GM23338 (cell line): ENCODE measurements at regions not wholly inside any gene's neighbourhood (a gene's known extent, or its start where the extent isn't known, plus 50 kb on each side); places are given as distances from the start of the nearest gene placed in this dataset.

Experiments
- ATAC-seq: fragments of 200-7000 bp; cut with Tn5 transposase; 3 replicates; pipeline ENCODE4 v1.9.1; 2020
- DNase-seq: peaks from one replicate; pipeline ENCODE4 v3.0.0-alpha.2; 2015; ENCODE audit warnings: low spot score
- H2AFZ ChIP-seq: fragments of 200-600 bp; sonication (generic); 2 replicates; pipeline ENCODE4 v1.8.0; 2016; ENCODE audit warnings: antibody characterized with exemption, mild to moderate bottlenecking, moderate library complexity
- H3F3A ChIP-seq: fragments of 200-600 bp; sonication (generic); replicated peaks from 2 replicates; pipeline ENCODE4 v1.8.0; 2017; ENCODE audit warnings: antibody characterized with exemption, mixed run types, low read depth
- H3K27ac ChIP-seq: fragments of 200-600 bp; sonication (generic); 2 replicates; pipeline ENCODE4 v1.6.1; 2016; ENCODE audit warnings: low read depth
- H3K27me3 ChIP-seq: fragments of 200-600 bp; sonication (generic); 2 replicates; pipeline ENCODE4 v1.8.0; 2016; ENCODE audit warnings: mild to moderate bottlenecking, mixed run types, moderate library complexity; ENCODE audit not compliant: insufficient read depth
- H3K36me3 ChIP-seq: fragments of 200-600 bp; sonication (generic); 2 replicates; pipeline ENCODE4 v1.8.0; 2016; ENCODE audit warnings: mild to moderate bottlenecking; ENCODE audit not compliant: insufficient read depth
- H3K4me1 ChIP-seq: fragments of 200-600 bp; sonication (generic); 2 replicates; pipeline ENCODE4 v1.8.0; 2016; ENCODE audit warnings: mild to moderate bottlenecking, moderate library complexity; ENCODE audit not compliant: insufficient read depth
- H3K4me2 ChIP-seq: fragments of 200-600 bp; sonication (generic); 2 replicates; pipeline ENCODE4 v1.7.1; 2017; ENCODE audit warnings: mixed run types
- H3K4me3 ChIP-seq: fragments of 200-600 bp; sonication (generic); 2 replicates; pipeline ENCODE4 v1.6.1; 2016; ENCODE audit warnings: mixed run types
- H3K79me2 ChIP-seq: fragments of 200-600 bp; sonication (generic); replicated peaks from 2 replicates; pipeline ENCODE4 v1.8.0; 2017; ENCODE audit warnings: mild to moderate bottlenecking; ENCODE audit not compliant: insufficient read depth
- H3K9me2 ChIP-seq: fragments of 200-600 bp; sonication (generic); 2 replicates; pipeline ENCODE4 v1.8.0; 2017; ENCODE audit not compliant: insufficient read depth
- H4K20me1 ChIP-seq: fragments of 200-600 bp; sonication (generic); replicated peaks from 2 replicates; pipeline ENCODE4 v1.8.0; 2017; ENCODE audit warnings: mild to moderate bottlenecking; ENCODE audit not compliant: insufficient read depth
- H3K27ac Mint-ChIP-seq: 2 replicates; pipeline ENCODE4 v1.8.0; 2020; ENCODE audit warnings: inconsistent platforms, mild to moderate bottlenecking, moderate library complexity, mixed read lengths
- H3K27me3 Mint-ChIP-seq: 3 replicates; pipeline ENCODE4 v1.8.0; 2022; ENCODE audit warnings: low read depth, mild to moderate bottlenecking, moderate library complexity, mixed read lengths, inconsistent platforms; ENCODE audit not compliant: insufficient read depth, poor library complexity
- H3K36me3 Mint-ChIP-seq: 3 replicates; pipeline ENCODE4 v1.8.0; 2021; ENCODE audit warnings: low read depth, mild to moderate bottlenecking, inconsistent platforms, moderate library complexity, mixed read lengths
- H3K4me1 Mint-ChIP-seq: 3 replicates; pipeline ENCODE4 v1.8.0; 2020; ENCODE audit warnings: mild to moderate bottlenecking, inconsistent platforms, mixed read lengths
- H3K4me3 Mint-ChIP-seq: 3 replicates; pipeline ENCODE4 v1.8.0; 2021; ENCODE audit warnings: moderate library complexity, mild to moderate bottlenecking, inconsistent platforms, mixed read lengths
- H3K9me3 Mint-ChIP-seq: 3 replicates; pipeline ENCODE4 v1.8.0; 2020; ENCODE audit warnings: moderate library complexity, mild to moderate bottlenecking, inconsistent platforms, mixed read lengths
- CREB1 ChIP-seq: fragments of 250-450 bp; sonication (Bioruptor Pico); IDR thresholded peaks from 2 replicates; pipeline ENCODE4 v1.5.0; 2020; ENCODE audit warnings: low read depth, mild to moderate bottlenecking, moderate library complexity
- EZH2 ChIP-seq: fragments of 200-600 bp; sonication (generic); IDR thresholded peaks from one replicate; pipeline ENCODE4 v1.8.0; 2017; ENCODE audit warnings: antibody characterized with exemption, mild to moderate bottlenecking, low read depth; ENCODE audit not compliant: unreplicated experiment
- EZH2phosphoT487 ChIP-seq: fragments of 200-600 bp; sonication (generic); IDR thresholded peaks from one replicate; pipeline ENCODE4 v1.8.1; 2018; ENCODE audit warnings: antibody characterized with exemption; ENCODE audit not compliant: unreplicated experiment
- JUNB ChIP-seq: IDR thresholded peaks from one replicate; pipeline ENCODE4 v1.6.1; 2016; ENCODE audit warnings: antibody characterized with exemption; ENCODE audit not compliant: unreplicated experiment
- NANOG ChIP-seq: IDR thresholded peaks from 2 replicates; pipeline ENCODE4 v1.6.1; 2016; ENCODE audit warnings: antibody characterized with exemption, borderline replicate concordance
- ZNF331 ChIP-seq: fragments of 250-450 bp; sonication (Bioruptor Pico); IDR thresholded peaks from 2 replicates; pipeline ENCODE4 v1.5.0; 2020; ENCODE audit warnings: low read depth, mild to moderate bottlenecking, moderate library complexity
- TF ChIP-seq, protein P1 (sequence below), 2 experiments: fragments of 200-600 bp in 1 of 2; sonication (generic) in 1 of 2; conservative IDR thresholded peaks; 2 replicates each; pipeline versions ENCODE4 v1.5.1 to v1.6.1; 2016 to 2017; ENCODE audit warnings: antibody characterized with exemption in 2 of 2, low read depth in 2 of 2, mild to moderate bottlenecking in 2 of 2, moderate library complexity in 1 of 2
- TF ChIP-seq, protein P2 (sequence below): fragments of 250-450 bp; sonication (Bioruptor Pico); IDR thresholded peaks from 2 replicates; pipeline ENCODE4 v1.5.0; 2020; ENCODE audit warnings: mild to moderate bottlenecking, moderate library complexity
- TF ChIP-seq, protein P3 (sequence below): IDR thresholded peaks from one replicate; pipeline ENCODE4 v1.6.1; 2018; ENCODE audit warnings: antibody characterized with exemption; ENCODE audit not compliant: unreplicated experiment
- TF ChIP-seq, protein P4 (sequence below): IDR thresholded peaks from 2 replicates; pipeline ENCODE4 v1.6.1; 2016; ENCODE audit warnings: antibody characterized with exemption

DNA sequence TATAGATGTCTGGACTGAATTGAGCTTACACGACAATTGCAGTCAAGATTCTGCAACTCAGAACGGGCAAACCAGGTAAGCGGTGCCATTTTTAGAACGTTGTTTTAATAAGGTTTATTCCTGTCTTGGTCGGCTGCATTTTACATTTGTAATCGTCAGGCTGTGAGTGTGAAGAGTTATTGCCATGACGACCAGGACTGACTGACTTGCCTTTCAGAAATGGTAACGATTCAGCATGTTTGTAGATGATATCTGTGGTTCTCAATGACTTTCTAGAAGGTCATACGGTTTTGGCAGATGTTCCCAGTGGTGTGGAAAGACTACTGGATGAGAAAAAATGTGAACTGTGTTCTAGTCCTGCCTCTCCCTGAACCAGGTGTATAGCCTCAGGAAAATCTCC lies 271.3 kb upstream of the B3GALT2 start:
- no peak overlapping the region for H3K4me3 ChIP-seq
- no peaks in the 10 kb centered on the region for H3K36me3 ChIP-seq
- DNase-seq (no peak), ATAC-seq (no peak)
- no peaks in the 10 kb centered on the region for H3K27me3 Mint-ChIP-seq
- H3K27ac ChIP-seq, result no peak overlapping the region
- H3K4me2 ChIP-seq, result no peak overlapping the region
- peaks cover 10% of the 10 kb centered on the region; the same call in 2 of the 3 replicates for H3K4me1 Mint-ChIP-seq
- no peak overlapping the region for H3K4me3 Mint-ChIP-seq
- H3K4me1 ChIP-seq, result peaks cover 6% of the 10 kb centered on the region
- no peak overlapping the region for H3K27ac Mint-ChIP-seq
- H3K79me2 ChIP-seq, result no peaks in the 10 kb centered on the region
- H2AFZ ChIP-seq, result no peak overlapping the region
- no peaks in the 10 kb centered on the region for H4K20me1 ChIP-seq
- no peaks in the 10 kb centered on the region for H3K36me3 Mint-ChIP-seq
- TF ChIP-seq CREB1 (CRISPR knock-in tag) (no peak), NANOG (no peak), EZH2phosphoT487 (no peak), ZNF331 (CRISPR knock-in tag) (no peak), JUNB (no peak), EZH2 (no peak)
- TF ChIP-seq, protein P1, sequence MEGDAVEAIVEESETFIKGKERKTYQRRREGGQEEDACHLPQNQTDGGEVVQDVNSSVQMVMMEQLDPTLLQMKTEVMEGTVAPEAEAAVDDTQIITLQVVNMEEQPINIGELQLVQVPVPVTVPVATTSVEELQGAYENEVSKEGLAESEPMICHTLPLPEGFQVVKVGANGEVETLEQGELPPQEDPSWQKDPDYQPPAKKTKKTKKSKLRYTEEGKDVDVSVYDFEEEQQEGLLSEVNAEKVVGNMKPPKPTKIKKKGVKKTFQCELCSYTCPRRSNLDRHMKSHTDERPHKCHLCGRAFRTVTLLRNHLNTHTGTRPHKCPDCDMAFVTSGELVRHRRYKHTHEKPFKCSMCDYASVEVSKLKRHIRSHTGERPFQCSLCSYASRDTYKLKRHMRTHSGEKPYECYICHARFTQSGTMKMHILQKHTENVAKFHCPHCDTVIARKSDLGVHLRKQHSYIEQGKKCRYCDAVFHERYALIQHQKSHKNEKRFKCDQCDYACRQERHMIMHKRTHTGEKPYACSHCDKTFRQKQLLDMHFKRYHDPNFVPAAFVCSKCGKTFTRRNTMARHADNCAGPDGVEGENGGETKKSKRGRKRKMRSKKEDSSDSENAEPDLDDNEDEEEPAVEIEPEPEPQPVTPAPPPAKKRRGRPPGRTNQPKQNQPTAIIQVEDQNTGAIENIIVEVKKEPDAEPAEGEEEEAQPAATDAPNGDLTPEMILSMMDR (conservative IDR thresholded peaks at IDR 0.05; ENCODE audit: low read depth in 2 of 2), result no peak
- TF ChIP-seq, protein P2, sequence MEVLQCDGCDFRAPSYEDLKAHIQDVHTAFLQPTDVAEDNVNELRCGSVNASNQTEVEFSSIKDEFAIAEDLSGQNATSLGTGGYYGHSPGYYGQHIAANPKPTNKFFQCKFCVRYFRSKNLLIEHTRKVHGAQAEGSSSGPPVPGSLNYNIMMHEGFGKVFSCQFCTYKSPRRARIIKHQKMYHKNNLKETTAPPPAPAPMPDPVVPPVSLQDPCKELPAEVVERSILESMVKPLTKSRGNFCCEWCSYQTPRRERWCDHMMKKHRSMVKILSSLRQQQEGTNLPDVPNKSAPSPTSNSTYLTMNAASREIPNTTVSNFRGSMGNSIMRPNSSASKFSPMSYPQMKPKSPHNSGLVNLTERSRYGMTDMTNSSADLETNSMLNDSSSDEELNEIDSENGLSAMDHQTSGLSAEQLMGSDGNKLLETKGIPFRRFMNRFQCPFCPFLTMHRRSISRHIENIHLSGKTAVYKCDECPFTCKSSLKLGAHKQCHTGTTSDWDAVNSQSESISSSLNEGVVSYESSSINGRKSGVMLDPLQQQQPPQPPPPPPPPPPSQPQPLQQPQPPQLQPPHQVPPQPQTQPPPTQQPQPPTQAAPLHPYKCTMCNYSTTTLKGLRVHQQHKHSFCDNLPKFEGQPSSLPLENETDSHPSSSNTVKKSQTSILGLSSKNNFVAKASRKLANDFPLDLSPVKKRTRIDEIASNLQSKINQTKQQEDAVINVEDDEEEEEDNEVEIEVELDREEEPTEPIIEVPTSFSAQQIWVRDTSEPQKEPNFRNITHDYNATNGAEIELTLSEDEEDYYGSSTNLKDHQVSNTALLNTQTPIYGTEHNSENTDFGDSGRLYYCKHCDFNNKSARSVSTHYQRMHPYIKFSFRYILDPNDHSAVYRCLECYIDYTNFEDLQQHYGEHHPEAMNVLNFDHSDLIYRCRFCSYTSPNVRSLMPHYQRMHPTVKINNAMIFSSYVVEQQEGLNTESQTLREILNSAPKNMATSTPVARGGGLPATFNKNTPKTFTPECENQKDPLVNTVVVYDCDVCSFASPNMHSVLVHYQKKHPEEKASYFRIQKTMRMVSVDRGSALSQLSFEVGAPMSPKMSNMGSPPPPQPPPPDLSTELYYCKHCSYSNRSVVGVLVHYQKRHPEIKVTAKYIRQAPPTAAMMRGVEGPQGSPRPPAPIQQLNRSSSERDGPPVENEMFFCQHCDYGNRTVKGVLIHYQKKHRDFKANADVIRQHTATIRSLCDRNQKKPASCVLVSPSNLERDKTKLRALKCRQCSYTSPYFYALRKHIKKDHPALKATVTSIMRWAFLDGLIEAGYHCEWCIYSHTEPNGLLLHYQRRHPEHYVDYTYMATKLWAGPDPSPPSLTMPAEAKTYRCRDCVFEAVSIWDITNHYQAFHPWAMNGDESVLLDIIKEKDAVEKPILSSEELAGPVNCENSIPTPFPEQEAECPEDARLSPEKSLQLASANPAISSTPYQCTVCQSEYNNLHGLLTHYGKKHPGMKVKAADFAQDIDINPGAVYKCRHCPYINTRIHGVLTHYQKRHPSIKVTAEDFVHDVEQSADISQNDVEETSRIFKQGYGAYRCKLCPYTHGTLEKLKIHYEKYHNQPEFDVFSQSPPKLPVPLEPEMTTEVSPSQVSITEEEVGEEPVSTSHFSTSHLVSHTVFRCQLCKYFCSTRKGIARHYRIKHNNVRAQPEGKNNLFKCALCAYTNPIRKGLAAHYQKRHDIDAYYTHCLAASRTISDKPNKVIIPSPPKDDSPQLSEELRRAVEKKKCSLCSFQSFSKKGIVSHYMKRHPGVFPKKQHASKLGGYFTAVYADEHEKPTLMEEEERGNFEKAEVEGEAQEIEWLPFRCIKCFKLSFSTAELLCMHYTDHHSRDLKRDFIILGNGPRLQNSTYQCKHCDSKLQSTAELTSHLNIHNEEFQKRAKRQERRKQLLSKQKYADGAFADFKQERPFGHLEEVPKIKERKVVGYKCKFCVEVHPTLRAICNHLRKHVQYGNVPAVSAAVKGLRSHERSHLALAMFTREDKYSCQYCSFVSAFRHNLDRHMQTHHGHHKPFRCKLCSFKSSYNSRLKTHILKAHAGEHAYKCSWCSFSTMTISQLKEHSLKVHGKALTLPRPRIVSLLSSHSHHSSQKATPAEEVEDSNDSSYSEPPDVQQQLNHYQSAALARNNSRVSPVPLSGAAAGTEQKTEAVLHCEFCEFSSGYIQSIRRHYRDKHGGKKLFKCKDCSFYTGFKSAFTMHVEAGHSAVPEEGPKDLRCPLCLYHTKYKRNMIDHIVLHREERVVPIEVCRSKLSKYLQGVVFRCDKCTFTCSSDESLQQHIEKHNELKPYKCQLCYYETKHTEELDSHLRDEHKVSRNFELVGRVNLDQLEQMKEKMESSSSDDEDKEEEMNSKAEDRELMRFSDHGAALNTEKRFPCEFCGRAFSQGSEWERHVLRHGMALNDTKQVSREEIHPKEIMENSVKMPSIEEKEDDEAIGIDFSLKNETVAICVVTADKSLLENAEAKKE (CRISPR knock-in tag), result no peak
- TF ChIP-seq, protein P3, sequence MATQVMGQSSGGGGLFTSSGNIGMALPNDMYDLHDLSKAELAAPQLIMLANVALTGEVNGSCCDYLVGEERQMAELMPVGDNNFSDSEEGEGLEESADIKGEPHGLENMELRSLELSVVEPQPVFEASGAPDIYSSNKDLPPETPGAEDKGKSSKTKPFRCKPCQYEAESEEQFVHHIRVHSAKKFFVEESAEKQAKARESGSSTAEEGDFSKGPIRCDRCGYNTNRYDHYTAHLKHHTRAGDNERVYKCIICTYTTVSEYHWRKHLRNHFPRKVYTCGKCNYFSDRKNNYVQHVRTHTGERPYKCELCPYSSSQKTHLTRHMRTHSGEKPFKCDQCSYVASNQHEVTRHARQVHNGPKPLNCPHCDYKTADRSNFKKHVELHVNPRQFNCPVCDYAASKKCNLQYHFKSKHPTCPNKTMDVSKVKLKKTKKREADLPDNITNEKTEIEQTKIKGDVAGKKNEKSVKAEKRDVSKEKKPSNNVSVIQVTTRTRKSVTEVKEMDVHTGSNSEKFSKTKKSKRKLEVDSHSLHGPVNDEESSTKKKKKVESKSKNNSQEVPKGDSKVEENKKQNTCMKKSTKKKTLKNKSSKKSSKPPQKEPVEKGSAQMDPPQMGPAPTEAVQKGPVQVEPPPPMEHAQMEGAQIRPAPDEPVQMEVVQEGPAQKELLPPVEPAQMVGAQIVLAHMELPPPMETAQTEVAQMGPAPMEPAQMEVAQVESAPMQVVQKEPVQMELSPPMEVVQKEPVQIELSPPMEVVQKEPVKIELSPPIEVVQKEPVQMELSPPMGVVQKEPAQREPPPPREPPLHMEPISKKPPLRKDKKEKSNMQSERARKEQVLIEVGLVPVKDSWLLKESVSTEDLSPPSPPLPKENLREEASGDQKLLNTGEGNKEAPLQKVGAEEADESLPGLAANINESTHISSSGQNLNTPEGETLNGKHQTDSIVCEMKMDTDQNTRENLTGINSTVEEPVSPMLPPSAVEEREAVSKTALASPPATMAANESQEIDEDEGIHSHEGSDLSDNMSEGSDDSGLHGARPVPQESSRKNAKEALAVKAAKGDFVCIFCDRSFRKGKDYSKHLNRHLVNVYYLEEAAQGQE, result no peak
- TF ChIP-seq, protein P4, sequence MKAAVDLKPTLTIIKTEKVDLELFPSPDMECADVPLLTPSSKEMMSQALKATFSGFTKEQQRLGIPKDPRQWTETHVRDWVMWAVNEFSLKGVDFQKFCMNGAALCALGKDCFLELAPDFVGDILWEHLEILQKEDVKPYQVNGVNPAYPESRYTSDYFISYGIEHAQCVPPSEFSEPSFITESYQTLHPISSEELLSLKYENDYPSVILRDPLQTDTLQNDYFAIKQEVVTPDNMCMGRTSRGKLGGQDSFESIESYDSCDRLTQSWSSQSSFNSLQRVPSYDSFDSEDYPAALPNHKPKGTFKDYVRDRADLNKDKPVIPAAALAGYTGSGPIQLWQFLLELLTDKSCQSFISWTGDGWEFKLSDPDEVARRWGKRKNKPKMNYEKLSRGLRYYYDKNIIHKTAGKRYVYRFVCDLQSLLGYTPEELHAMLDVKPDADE, result no peak
- H3K9me2 ChIP-seq, result peaks cover 12% of the 10 kb centered on the region; the same call in 1 of the 2 replicates
- no peaks in the 10 kb centered on the region for H3K27me3 ChIP-seq
- no peaks in the 10 kb centered on the region for H3K9me3 Mint-ChIP-seq
- no peaks in the 10 kb centered on the region for H3F3A ChIP-seq
